Activated B cell treated with CpG ODN at 0.5 μM for 24 hours (primary cell): ENCODE measurements at regions not wholly inside any gene's neighbourhood (a gene's known extent, or its start where the extent isn't known, plus 50 kb on each side); places are given as distances from the start of the nearest gene placed in this dataset.

Source experiments
- ATAC-seq: fragments of 200-7000 bp; cut with Tn5 transposase; one replicate; pipeline ENCODE4 v1.10.0; 2021; ENCODE audit warnings: low read depth, mild to moderate bottlenecking, moderate library complexity
- CTCF ChIA-PET: fragments of 350-600 bp; sonication (Branson Sonifier 250); formaldehyde crosslinking; loops from one replicate; lab custom pipeline; 2021; ENCODE audit warnings: antibody characterized with exemption; lab: Charles Lee
- POLR2A ChIA-PET: fragments of 350-600 bp; sonication (Branson Sonifier 250); formaldehyde crosslinking; loops from one replicate; lab custom pipeline; 2021; ENCODE audit warnings: antibody characterized with exemption; lab: Charles Lee
- DNase-seq: peaks from one replicate; pipeline ENCODE4 v3.0.0; 2022
- H3K27ac Mint-ChIP-seq: one replicate; pipeline ENCODE4 v1.8.0; 2020; ENCODE audit warnings: mixed read lengths
- H3K27me3 Mint-ChIP-seq: one replicate; pipeline ENCODE4 v1.8.0; 2021; ENCODE audit warnings: mixed read lengths
- H3K36me3 Mint-ChIP-seq: one replicate; pipeline ENCODE4 v1.8.0; 2021; ENCODE audit warnings: low read depth, mixed read lengths
- H3K4me1 Mint-ChIP-seq: one replicate; pipeline ENCODE4 v1.8.0; 2021; ENCODE audit warnings: mixed read lengths
- H3K4me3 Mint-ChIP-seq: one replicate; pipeline ENCODE4 v1.8.0; 2020; ENCODE audit warnings: mild to moderate bottlenecking, mixed read lengths
- H3K9me3 Mint-ChIP-seq: one replicate; pipeline ENCODE4 v1.8.0; 2020; ENCODE audit warnings: mixed read lengths
- intact Hi-C: fragments of 100-400 bp; cut with micrococcal nuclease; formaldehyde crosslinking; loops from one replicate; pipeline ENCODE4 v1.15.1; 2024
- TF ChIP-seq, protein P1 (sequence below): fragments of 200-600 bp; IDR thresholded peaks from one replicate; pipeline ENCODE4 v1.8.0; 2022; ENCODE audit warnings: antibody characterized with exemption, mild to moderate bottlenecking

DNA sequence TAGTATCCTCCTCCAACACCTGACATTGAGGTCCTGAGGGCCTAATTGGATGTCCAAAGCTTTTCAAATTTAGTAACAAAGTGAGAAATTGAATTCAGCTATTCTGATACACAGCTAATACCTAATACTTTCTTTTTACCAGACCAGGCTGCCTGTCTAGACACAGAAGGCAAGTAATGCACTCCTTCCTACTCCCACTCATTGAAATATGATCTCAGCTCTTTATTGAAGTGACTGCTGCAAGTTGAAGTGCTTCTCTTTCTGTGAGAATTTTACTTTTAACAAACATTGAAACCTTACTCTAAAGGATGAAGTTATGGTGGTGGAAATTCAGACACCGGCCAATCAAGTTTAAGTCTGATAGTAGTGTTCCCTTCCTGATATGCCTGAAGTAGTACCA lies 90.8 kb upstream of the OGFRL1 start:
- TF ChIP-seq, protein P1, sequence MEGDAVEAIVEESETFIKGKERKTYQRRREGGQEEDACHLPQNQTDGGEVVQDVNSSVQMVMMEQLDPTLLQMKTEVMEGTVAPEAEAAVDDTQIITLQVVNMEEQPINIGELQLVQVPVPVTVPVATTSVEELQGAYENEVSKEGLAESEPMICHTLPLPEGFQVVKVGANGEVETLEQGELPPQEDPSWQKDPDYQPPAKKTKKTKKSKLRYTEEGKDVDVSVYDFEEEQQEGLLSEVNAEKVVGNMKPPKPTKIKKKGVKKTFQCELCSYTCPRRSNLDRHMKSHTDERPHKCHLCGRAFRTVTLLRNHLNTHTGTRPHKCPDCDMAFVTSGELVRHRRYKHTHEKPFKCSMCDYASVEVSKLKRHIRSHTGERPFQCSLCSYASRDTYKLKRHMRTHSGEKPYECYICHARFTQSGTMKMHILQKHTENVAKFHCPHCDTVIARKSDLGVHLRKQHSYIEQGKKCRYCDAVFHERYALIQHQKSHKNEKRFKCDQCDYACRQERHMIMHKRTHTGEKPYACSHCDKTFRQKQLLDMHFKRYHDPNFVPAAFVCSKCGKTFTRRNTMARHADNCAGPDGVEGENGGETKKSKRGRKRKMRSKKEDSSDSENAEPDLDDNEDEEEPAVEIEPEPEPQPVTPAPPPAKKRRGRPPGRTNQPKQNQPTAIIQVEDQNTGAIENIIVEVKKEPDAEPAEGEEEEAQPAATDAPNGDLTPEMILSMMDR, result no peak
- CTCF ChIA-PET, result interaction anchor here (1.2 kb wide), 1 partner anchor 91 kb away, joined by 3 read pairs; the partner anchor contains the start of gene OGFRL1
- Mint-ChIP-seq H3K4me1 (no peaks in the 10 kb centered on the region), H3K36me3 (no peaks in the 10 kb centered on the region), H3K27me3 (no peaks in the 10 kb centered on the region), H3K27ac (no peak overlapping the region), H3K4me3 (no peak overlapping the region), H3K9me3 (peaks cover 2% of the 10 kb centered on the region)
- ATAC-seq (no peak), DNase-seq (no peak)
- POLR2A ChIA-PET, result no interaction called here
- intact Hi-C loops, result no loop called here

DNA sequence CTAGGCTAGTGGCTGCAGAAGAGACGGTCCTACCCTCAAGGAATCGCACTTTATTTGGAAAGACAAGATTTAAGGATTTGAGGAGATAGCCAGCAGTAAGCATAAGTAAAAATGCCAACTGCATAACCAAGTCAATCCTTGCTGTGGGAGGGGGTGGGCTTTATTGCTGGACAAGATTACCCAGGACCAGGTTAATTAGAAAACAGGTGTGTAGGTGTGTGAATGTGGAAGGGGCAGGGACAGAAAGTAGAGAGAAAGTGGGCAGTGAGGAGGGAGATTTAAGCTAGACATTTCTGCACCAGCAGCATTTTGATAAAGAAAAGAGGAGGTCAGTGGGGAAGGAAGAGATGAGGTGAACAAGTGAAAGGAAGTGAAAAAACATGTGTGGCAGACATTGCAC lies 89.7 kb upstream of the OGFRL1 start:
- Mint-ChIP-seq H3K9me3 (peaks cover 2% of the 10 kb centered on the region), H3K36me3 (no peaks in the 10 kb centered on the region), H3K4me3 (no peak overlapping the region), H3K4me1 (no peaks in the 10 kb centered on the region), H3K27ac (no peak overlapping the region), H3K27me3 (peaks cover 3% of the 10 kb centered on the region)
- ATAC-seq (no peak), DNase-seq (no peak)
- TF ChIP-seq, protein P1, result no peak
- CTCF ChIA-PET, result no interaction called here
- intact Hi-C loops, result no loop called here
- POLR2A ChIA-PET, result no interaction called here

DNA sequence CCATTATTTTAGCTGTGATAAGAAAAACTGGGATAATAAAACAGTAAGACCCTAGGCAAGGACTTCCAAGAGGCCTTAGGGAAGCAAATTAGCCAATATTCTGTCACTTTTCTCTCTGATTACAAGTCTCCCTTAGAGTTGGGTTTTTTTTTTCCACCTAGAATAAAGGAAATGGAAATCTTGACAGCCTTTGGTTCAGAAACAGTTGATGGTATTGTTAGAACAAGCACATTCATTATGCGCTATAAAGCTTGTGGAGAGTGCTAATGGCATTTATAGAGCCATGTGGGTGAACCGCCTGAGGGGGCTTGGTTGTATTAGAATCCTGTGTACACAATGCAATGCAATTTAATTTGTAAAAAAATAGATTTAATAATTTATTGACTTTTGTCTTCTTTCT lies 88.9 kb upstream of the OGFRL1 start:
- intact Hi-C loops, result no loop called here
- no peak for DNase-seq
- no peaks in the 10 kb centered on the region for H3K36me3 Mint-ChIP-seq
- no peak for ATAC-seq
- no peak overlapping the region for H3K4me3 Mint-ChIP-seq
- peaks cover 2% of the 10 kb centered on the region for H3K9me3 Mint-ChIP-seq
- no peak overlapping the region for H3K27ac Mint-ChIP-seq
- TF ChIP-seq, protein P1, result no peak
- POLR2A ChIA-PET, result no interaction called here
- H3K4me1 Mint-ChIP-seq, result no peaks in the 10 kb centered on the region
- CTCF ChIA-PET, result no interaction called here
- H3K27me3 Mint-ChIP-seq, result peaks cover 3% of the 10 kb centered on the region

DNA sequence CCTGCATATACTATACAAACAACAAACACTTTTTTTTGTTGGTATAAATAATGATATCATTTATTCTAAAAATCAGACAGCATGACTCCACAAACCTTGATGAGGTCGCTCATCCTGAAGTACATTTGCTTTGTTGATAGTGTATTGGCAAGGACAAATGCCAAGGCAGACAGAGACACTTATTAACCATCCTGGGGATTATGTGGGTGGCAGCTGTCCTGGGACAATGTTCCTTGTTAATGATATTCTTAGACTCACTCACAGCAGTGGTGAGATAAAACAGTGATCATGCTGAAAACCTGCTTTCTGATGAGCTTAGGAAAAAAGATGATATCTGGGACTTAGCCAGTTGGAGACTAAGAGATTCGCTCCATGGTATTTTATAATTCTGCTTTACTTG lies 85.4 kb upstream of the OGFRL1 start:
- Mint-ChIP-seq H3K27ac (no peak overlapping the region), H3K9me3 (peaks cover 2% of the 10 kb centered on the region), H3K4me3 (no peak overlapping the region), H3K27me3 (peaks cover 3% of the 10 kb centered on the region), H3K4me1 (no peaks in the 10 kb centered on the region), H3K36me3 (no peaks in the 10 kb centered on the region)
- intact Hi-C loops, result no loop called here
- no peak for DNase-seq
- POLR2A ChIA-PET, result no interaction called here
- ATAC-seq, result no peak
- CTCF ChIA-PET, result interaction anchor here (1.0 kb wide), 1 partner anchor 13 kb away, joined by 4 read pairs; no protein-coding TSS in a partner anchor
- TF ChIP-seq, protein P1, result no peak

DNA sequence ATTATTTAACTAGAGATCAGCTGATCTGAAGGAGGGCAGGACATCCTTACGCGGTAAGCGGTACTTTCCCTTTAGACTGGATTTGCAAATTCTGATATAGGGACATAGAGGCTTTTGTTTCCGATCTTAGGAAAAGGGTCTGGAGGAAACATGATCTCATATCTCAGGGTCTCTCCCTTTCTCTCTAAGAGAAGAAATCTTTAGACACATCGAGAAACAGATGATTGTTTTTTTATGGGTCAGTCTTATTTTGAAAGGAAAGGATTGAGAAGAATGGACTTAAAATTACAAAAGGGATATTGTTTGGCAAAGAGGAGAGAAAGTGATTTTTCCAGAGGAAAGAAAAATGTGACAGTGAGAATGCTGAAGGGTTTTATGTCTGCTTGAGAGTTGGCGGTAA lies 83.9 kb upstream of the OGFRL1 start:
- no peaks in the 10 kb centered on the region for H3K4me1 Mint-ChIP-seq
- TF ChIP-seq, protein P1, result no peak
- peaks cover 3% of the 10 kb centered on the region for H3K27me3 Mint-ChIP-seq
- H3K27ac Mint-ChIP-seq, result no peak overlapping the region
- no peak for ATAC-seq
- POLR2A ChIA-PET, result no interaction called here
- H3K4me3 Mint-ChIP-seq, result no peak overlapping the region
- no peak for DNase-seq
- CTCF ChIA-PET, result no interaction called here
- no peaks in the 10 kb centered on the region for H3K36me3 Mint-ChIP-seq
- intact Hi-C loops, result no loop called here
- H3K9me3 Mint-ChIP-seq, result peaks cover 2% of the 10 kb centered on the region
